ENCODE measurements at regions not wholly inside any gene's neighbourhood (a gene's known extent, or its start where the extent isn't known, plus 50 kb on each side); places are given as distances from the start of the nearest gene placed in this dataset.

DNA sequence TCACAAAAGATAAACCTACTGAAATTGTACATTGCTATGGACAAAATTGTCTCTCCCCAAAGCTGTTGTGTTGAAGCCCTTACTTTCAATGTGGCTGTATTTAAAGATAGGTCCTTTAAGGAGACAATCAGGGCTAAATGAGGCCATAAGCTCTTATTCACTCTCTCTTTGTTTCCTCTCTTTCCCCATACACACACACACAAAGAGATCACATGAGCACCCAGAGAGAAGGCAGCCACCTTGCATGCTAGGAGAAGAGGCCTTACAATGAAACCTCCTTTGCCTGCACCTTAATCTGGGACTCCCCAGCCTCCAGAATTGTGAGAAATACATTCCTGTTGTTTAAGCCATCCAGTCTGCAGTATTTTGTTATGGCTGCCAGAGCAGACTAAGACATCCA is 1295.6 kb upstream of the CDH6 start:
- Histone ChIP-seq H4K8ac (ENCODE audit: extremely low read depth, insufficient read depth, low read length) (no peak overlapping the region), H3K18ac (ENCODE audit: extremely low read depth, low read length) (no peak overlapping the region), H3K4ac (replicated peaks; ENCODE audit: insufficient read length, low read depth, low read length) (no peak overlapping the region), H2BK15ac (ENCODE audit: low read length) (no peak overlapping the region), H2BK5ac (ENCODE audit: low read depth, low read length) (no peak overlapping the region), H3K27ac (ENCODE audit: low read depth, low read length) (no peak overlapping the region), H3K79me1 (ENCODE audit: low read depth, low read length) (no peaks in the 10 kb centered on the region), H3K56ac (replicated peaks; ENCODE audit: insufficient read length, low read depth, low read length) (no peak overlapping the region), H2AFZ (ENCODE audit: low read length) (peak overlapping the region; percentile 89), H3K23ac (ENCODE audit: insufficient read length) (no peak overlapping the region), H3K14ac (ENCODE audit: insufficient read length) (no peak overlapping the region), H4K91ac (replicated peaks; ENCODE audit: insufficient read length, low read length) (no peak overlapping the region), H3K4me2 (ENCODE audit: insufficient read depth in 1 of 2, low read depth in 2 of 2, low read length in 2 of 2) (no peak overlapping the region), H3K4me3 (ENCODE audit: extremely low read depth in 1 of 4, insufficient read depth in 2 of 4, low read depth in 3 of 4, low read length in 4 of 4) (no peak overlapping the region), H3K27me3 (replicated peaks in 1 of 4; ENCODE audit: control insufficient read depth in 3 of 4, extremely low read depth in 1 of 4, insufficient read depth in 3 of 4, low read length in 3 of 4) (no peaks in the 10 kb centered on the region), H4K5ac (ENCODE audit: insufficient read length, low read depth, low read length) (no peak overlapping the region), H3K36me3 (ENCODE audit: control insufficient read depth in 2 of 4, insufficient read depth in 4 of 4, low read length in 3 of 4) (no peaks in the 10 kb centered on the region), H3K23me2 (ENCODE audit: low read depth, low read length) (no peaks in the 10 kb centered on the region), H2AK5ac (ENCODE audit: low read depth, low read length) (no peak overlapping the region), H2BK120ac (replicated peaks; ENCODE audit: low read depth, low read length) (no peak overlapping the region), H3K9me3 (ENCODE audit: insufficient read depth in 2 of 2, low read depth in 1 of 2, low read length in 1 of 2) (no peaks in the 10 kb centered on the region), H3K79me2 (ENCODE audit: control insufficient read depth in 1 of 2, insufficient read depth in 2 of 2, low read length in 2 of 2) (no peaks in the 10 kb centered on the region), H3K9ac (replicated peaks in 1 of 4; ENCODE audit: extremely low read depth in 1 of 4, low read depth in 3 of 4, low read length in 3 of 4) (no peak overlapping the region), H2BK20ac (ENCODE audit: low read length) (no peak overlapping the region), H2BK12ac (ENCODE audit: low read depth, low read length) (no peak overlapping the region), H3K4me1 (replicated peaks in 1 of 4; ENCODE audit: control insufficient read depth in 3 of 4, insufficient read depth in 4 of 4, low read length in 3 of 4) (no peaks in the 10 kb centered on the region; a peak in 1 of 7 replicates), H4K20me1 (replicated peaks in 1 of 2; ENCODE audit: control insufficient read depth in 1 of 2, insufficient read depth in 2 of 2, low read length in 2 of 2) (no peaks in the 10 kb centered on the region)
- CTCF ChIA-PET (ENCODE audit: partially characterized antibody), result interaction anchor here (0.6 kb wide), 1 partner anchor 1131 kb away, joined by 3 read pairs; no protein-coding TSS in a partner anchor
- POLR2A ChIA-PET (ENCODE audit: partially characterized antibody), result no interaction called here
- DNase-seq (ENCODE audit: low read depth in 1 of 2, low spot score in 2 of 2) (no peak), FAIRE-seq (no peak)
- TF ChIP-seq RNF2 (IDR thresholded peaks at IDR 0.05; ENCODE audit: borderline replicate concordance, low read depth, low read length, missing control alignments, poor library complexity, severe bottlenecking) (no peak), JUND (IDR thresholded peaks at IDR 0.05; ENCODE audit: low read length) (no peak), EZH2 (IDR thresholded peaks at IDR 0.05; ENCODE audit: low read depth, low read length, severe bottlenecking) (no peak), SP4 (IDR thresholded peaks at IDR 0.05; ENCODE audit: low read length) (no peak), GABPA (IDR thresholded peaks at IDR 0.05; ENCODE audit: borderline replicate concordance, insufficient read depth, low read length) (no peak), TAF7 (optimal IDR thresholded peaks at IDR 0.05; ENCODE audit: borderline replicate concordance, low read depth, low read length) (no peak), TBP (IDR thresholded peaks at IDR 0.05; ENCODE audit: low read depth, low read length) (no peak), CTBP2 (IDR thresholded peaks at IDR 0.05; ENCODE audit: borderline replicate concordance, insufficient read depth, insufficient read length, low read length) (no peak), SAP30 (IDR thresholded peaks at IDR 0.05; ENCODE audit: insufficient read depth, insufficient replicate concordance, low read length) (no peak), TCF12 (IDR thresholded peaks at IDR 0.05; ENCODE audit: low read depth, low read length) (no peak), MAFK (IDR thresholded peaks at IDR 0.05; ENCODE audit: low read depth, low read length) (no peak), EGR1 (IDR thresholded peaks at IDR 0.05; ENCODE audit: borderline replicate concordance, low read depth, low read length) (no peak), NANOG (IDR thresholded peaks at IDR 0.05; ENCODE audit: insufficient read depth, low read depth, low read length, poor library complexity, severe bottlenecking) (peak; percentile 65)
- TF ChIP-seq, protein P1, sequence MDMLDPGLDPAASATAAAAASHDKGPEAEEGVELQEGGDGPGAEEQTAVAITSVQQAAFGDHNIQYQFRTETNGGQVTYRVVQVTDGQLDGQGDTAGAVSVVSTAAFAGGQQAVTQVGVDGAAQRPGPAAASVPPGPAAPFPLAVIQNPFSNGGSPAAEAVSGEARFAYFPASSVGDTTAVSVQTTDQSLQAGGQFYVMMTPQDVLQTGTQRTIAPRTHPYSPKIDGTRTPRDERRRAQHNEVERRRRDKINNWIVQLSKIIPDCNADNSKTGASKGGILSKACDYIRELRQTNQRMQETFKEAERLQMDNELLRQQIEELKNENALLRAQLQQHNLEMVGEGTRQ (IDR thresholded peaks at IDR 0.05; ENCODE audit: low read length), result peak; percentile 6; the same call in 1 of the 2 replicates

All from H1 (cell line).